IPS-11a (cell line): ENCODE measurements at regions not wholly inside any gene's neighbourhood (a gene's known extent, or its start where the extent isn't known, plus 50 kb on each side); places are given as distances from the start of the nearest gene placed in this dataset.

Source experiments
- H3K4me3 ChIP-seq: one replicate; pipeline ENCODE4 v1.5.1; 2013; ENCODE audit warnings: low read depth, low read length, control low read depth

DNA sequence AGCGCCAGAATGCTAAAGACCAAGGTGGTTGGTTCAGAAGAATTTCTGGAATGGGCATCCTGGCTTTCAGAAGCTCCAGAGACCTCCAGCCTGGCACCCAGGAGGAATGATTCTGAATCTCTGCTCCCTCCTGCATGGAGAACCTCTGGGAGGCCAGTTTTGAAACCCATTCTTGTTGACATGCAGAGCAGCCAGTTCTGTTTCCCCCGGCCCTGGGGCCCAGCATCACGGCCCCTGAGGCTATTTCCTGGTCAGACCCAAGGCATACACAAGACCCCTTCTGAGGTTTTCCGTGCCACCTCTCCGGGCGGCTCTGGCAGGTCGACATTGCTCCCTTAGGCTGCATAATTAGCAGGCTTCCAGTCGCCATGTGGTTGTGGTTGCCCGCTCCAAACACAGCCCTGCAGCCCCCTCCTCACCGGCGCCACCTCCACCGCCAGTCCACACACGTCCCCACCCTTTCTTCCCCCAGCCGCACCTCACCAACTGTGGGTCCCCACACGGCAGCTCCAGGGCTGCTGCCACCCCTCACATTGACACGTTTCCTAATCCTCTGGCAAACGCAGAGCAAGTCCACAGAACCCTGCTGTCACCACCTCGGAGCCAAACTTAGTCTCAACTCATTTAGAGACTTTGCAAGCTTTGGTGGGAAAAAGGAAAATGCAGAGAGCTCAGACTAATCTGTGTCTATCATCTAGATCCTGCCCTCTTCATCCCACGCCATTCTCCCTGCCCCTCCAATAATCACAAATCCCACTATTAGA, 367.1 kb downstream of the SOX9 start:
- no peak overlapping the region for H3K4me3 ChIP-seq

- H3K4me3 ChIP-seq, result no peak overlapping the region
Observed at GRCh38 chr17:72488555-72489271, 367.9 kb downstream of the SOX9 start.

DNA sequence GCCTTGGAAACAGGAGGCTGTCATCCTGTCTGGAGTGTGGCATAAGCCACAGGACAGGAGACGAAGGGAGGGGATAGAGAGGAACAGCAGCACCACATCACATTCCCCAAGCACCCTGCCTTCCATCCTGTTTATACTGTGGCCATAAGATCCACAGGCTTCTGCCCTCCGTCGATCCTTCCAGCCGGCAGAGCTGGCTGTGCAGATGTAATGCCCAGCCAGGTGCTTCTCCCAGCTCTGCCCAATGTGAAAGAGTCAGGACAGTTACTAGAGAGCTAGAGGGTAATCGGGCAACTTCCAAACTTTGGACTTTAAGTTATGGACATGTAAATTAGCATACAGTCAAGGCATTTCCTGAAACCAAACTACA, 368.4 kb downstream of the SOX9 start:
- H3K4me3 ChIP-seq, result no peak overlapping the region

DNA sequence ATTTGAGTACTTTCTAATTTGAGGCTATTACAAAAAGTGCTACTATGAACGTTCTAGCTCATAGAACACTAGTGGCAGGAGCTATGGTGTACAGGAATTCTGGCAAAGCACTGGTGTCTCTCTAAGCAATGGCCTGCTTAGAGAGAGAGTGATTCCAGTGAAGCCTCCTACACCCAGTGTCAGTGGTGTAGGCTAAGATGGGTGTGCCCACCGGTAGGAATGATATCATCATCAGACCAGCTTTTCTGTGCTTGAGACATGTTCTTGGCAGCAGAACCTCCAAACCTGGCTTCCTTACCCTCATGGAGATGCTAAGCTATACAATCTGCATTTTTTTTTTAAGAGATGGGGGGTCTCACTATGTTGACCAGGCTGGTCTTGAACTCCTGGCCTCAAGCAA, 370.3 kb downstream of the SOX9 start:
- H3K4me3 ChIP-seq, result no peak overlapping the region

- no peak overlapping the region for H3K4me3 ChIP-seq
Observed at GRCh38 chr17:72492494-72492893, 371.7 kb downstream of the SOX9 start.

- H3K4me3 ChIP-seq, result no peak overlapping the region
Observed at GRCh38 chr17:72492941-72493340, 372.1 kb downstream of the SOX9 start.

DNA sequence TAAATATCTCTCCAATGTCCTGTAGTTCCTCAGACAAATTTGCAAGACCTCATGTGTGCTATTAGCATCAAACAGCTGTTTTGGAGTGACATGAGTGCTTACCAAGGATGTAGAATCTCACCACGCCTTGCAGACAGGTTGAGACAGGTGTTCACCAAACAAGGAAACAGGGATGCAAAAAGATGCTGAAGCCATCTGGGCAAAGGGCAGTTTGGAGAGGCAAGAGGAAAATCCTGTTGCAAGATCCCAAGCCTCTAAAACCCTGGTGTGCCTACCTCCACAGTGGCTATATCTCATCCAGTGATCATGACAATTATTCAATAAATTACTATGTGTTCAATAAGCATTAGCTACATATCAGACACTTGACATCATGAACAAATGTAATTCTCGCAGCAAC, 373.7 kb downstream of the SOX9 start:
- H3K4me3 ChIP-seq, result no peak overlapping the region

- no peak overlapping the region for H3K4me3 ChIP-seq
Observed at GRCh38 chr17:72496461-72496860, 375.6 kb downstream of the SOX9 start.

DNA sequence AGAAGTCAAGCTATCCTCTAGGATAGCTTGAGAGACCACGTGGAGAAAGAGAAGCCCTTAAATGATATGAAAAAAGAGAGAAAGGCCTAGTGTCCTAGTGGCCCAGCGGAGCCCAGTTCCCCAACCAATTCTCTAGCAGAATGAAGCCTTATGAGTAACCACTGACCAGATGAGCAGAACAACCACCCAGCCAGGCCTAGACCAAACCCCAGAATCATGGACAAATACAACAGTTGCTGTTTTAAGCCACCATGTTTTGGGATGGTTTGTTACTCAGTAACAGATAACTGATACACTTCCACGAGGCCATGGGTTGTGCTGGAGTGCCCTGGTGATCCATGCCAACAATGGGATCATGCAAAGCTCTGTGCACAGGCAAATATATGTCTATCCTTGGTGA, 377.1 kb downstream of the SOX9 start:
- no peak overlapping the region for H3K4me3 ChIP-seq

DNA sequence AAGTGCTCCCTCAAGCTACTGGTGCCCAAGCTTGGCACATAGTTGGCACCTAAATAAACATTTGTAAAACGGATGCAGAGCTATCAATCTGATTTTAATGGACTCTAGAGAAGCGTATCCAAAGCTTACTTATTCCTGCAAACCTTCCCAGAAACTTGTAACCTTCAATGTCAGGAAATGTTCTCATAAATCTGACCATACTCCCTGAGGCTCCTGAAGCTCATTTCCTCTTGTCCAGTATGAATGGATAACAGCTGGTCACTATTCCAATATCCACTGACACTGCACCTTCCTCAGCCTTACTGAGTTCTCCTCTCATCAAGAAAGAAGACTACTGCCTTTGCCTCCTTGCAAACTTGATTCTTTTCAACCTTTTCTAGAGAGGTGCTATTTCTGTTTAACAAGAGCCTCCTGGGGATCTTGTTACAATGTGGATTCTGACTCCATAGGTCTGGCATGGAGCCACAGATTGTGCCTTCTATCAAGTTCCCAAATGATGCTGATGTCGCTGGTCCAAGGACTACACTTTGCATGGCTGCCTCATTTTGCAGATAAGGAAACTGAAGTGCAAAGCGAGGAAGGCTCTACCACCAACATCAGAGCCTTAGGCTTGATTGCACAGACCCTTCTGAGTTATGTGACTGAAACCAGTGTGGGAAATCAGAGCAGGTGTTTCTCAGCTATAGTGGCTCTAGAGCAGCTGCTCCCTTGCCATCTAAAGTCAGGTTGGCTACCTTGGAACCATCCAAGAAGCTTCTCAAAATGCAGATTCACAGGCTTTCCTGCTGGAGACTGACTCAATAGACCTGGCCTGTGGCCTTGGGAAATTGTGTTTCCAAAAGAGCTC, 377.8 kb downstream of the SOX9 start:
- H3K4me3 ChIP-seq, result no peak overlapping the region

GRCh38 chr17:72501404-72502370, 380.9 kb downstream of the SOX9 start:
- no peak overlapping the region for H3K4me3 ChIP-seq

DNA sequence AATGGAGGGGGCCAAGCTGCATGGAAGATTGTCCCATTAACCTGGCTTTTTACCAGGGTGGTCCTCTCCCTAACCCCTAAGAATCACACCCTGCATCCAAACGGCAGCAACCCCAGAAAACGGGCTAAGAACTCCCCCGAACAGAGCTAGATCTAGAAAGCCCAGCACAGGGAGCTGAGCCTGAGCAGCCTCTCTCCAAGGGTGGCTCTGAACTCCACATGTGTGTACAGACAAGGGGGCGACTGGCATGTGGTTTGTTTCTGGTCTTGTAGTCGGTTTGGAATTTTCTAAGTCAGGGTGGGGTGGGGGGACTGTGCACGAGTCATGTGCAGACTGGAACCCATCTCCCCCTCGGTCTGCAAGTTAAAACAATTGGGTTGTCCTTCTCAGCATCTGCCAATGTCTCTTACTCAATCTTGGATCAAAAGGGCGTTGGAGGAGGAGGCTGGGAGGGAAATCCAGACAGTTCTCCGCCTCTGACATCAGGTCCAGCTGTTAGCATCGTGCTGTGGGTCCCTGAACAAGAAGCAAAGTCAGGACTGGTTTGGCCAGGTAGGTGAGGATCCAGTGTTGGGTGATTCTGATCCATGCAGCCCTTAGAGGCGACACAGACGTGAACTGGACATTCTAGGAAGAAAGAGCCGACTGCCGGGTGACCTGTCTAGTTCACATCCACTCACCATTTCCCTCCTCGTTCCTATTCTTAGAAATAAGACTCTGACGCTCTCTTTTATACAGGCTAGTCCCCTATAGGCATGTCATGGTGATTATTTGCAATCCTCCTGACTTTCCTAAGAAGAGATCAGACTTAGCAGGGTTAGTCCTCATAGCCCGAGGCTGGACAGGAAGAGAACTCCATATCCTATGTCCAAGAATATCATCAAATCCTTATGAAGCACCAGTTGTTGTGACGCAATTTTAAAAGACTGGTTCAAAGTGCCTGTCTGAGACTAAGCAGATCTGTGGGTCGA, 381.8 kb downstream of the SOX9 start:
- no peak overlapping the region for H3K4me3 ChIP-seq

- H3K4me3 ChIP-seq, result no peak overlapping the region
Observed at GRCh38 chr17:72503556-72503955, 382.7 kb downstream of the SOX9 start.

DNA sequence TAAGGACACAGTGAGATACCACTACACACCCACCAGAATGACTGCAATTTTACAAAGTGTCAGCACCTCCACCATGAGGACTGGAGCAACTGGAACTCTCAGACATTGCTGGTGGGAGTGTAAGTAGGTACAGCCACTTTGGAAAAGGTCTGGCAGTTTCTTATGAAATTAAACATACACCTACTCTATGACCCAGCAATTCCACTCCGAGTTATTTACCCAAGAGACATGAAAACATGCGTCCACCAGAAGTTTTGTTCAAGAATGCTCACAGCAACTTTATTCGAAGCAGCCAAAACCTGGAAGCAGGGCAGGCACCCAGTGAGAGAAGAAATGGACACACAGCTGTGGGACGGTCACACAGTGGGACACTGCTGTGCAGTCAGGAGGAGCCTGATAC, 384.0 kb downstream of the SOX9 start:
- H3K4me3 ChIP-seq, result no peak overlapping the region

GRCh38 chr17:72506773-72507172, 386.0 kb downstream of the SOX9 start:
- no peak overlapping the region for H3K4me3 ChIP-seq

GRCh38 chr17:72507370-72507769, 386.6 kb downstream of the SOX9 start:
- no peak overlapping the region for H3K4me3 ChIP-seq

GRCh38 chr17:72510351-72511016, 389.7 kb downstream of the SOX9 start:
- H3K4me3 ChIP-seq, result no peak overlapping the region

DNA sequence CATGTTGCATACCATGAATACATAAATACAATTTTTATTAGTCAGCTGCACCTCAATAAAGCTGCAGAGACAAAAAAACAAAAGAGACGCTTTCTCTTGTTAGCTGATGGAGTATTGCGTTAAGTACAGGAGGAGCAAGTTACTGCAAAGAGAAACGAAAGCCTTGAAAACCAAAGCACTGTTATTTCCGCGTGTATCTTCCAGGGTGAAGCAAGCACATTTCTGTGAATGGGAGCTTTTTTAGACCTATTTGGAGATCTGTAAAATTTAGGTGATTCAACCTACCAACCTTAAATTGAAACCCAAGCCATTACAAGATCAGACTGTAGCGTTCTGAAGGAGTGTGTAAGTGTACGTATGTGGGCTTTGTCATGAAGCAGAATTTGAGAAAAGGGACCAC, 390.4 kb downstream of the SOX9 start:
- H3K4me3 ChIP-seq, result no peak overlapping the region

DNA sequence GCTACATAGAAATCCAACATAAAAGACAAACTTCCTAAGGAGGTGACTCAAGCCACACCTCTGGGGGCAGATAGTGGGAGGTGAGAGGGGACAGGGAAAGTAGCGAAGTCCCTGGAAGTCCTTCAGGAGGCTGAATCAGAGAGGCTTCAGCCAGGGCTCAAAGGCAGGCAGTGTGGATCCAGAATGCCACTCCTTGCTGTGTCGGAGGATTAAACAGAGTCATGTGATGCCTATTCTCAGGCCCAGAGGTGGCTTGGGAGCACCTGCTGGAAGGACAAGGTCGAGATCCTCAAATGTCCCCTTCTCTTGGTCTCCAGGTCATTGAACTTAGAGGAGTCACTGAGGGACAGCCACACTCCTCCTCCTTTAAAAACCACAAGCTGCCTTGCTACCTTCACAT, 391.1 kb downstream of the SOX9 start:
- no peak overlapping the region for H3K4me3 ChIP-seq
